Progenitor cell of endocrine pancreas (in vitro differentiated cells): ENCODE measurements at regions not wholly inside any gene's neighbourhood (a gene's known extent, or its start where the extent isn't known, plus 50 kb on each side); places are given as distances from the start of the nearest gene placed in this dataset.

Experiments used
- DNase-seq: peaks from one replicate; pipeline ENCODE4 v3.0.0; 2021; ENCODE audit warnings: low spot score; ENCODE audit not compliant: unreplicated experiment
- H3K27ac Mint-ChIP-seq: 2 replicates; pipeline ENCODE4 v1.8.0; 2021; ENCODE audit warnings: mild to moderate bottlenecking, moderate library complexity, mixed read lengths
- H3K27me3 Mint-ChIP-seq: 2 replicates; pipeline ENCODE4 v1.8.0; 2021; ENCODE audit warnings: mixed read lengths
- H3K36me3 Mint-ChIP-seq: 2 replicates; pipeline ENCODE4 v1.8.0; 2022; ENCODE audit warnings: mixed read lengths; ENCODE audit not compliant: insufficient read depth
- H3K4me1 Mint-ChIP-seq: 2 replicates; pipeline ENCODE4 v1.8.0; 2021; ENCODE audit warnings: low read depth, mixed read lengths
- H3K4me3 Mint-ChIP-seq: 2 replicates; pipeline ENCODE4 v1.8.0; 2021; ENCODE audit warnings: low read depth, mild to moderate bottlenecking, moderate library complexity, mixed read lengths
- H3K9me3 Mint-ChIP-seq: 2 replicates; pipeline ENCODE4 v1.8.0; 2021; ENCODE audit warnings: low read depth, mixed read lengths
- CTCF ChIP-seq: fragments of 200-600 bp; sonication (generic); IDR thresholded peaks from one replicate; pipeline ENCODE4 v1.5.0; 2021; ENCODE audit warnings: antibody characterized with exemption, mild to moderate bottlenecking; ENCODE audit not compliant: unreplicated experiment

- Mint-ChIP-seq H3K27me3 (no peaks in the 10 kb centered on the region), H3K4me3 (no peak overlapping the region), H3K27ac (no peak overlapping the region), H3K4me1 (no peaks in the 10 kb centered on the region), H3K36me3 (no peaks in the 10 kb centered on the region), H3K9me3 (no peaks in the 10 kb centered on the region)
- DNase-seq, result no peak
- no peak for TF ChIP-seq CTCF
Observed at GRCh38 chr4:138078253-138078652, 163.9 kb downstream of the SLC7A11 start.

- Mint-ChIP-seq H3K27me3 (no peaks in the 10 kb centered on the region), H3K27ac (no peak overlapping the region), H3K4me1 (no peaks in the 10 kb centered on the region), H3K9me3 (no peaks in the 10 kb centered on the region), H3K36me3 (no peaks in the 10 kb centered on the region), H3K4me3 (no peak overlapping the region)
- TF ChIP-seq CTCF, result no peak
- no peak for DNase-seq
Observed at GRCh38 chr4:138076561-138076960, 165.6 kb downstream of the SLC7A11 start.

GRCh38 chr4:138070816-138071215 is 171.3 kb downstream of the SLC7A11 start:
- no peak for TF ChIP-seq CTCF
- Mint-ChIP-seq H3K4me1 (peaks cover 4% of the 10 kb centered on the region), H3K27ac (no peak overlapping the region), H3K27me3 (no peaks in the 10 kb centered on the region), H3K36me3 (no peaks in the 10 kb centered on the region), H3K4me3 (no peak overlapping the region), H3K9me3 (peaks cover 13% of the 10 kb centered on the region)
- DNase-seq, result no peak

GRCh38 chr4:138063581-138063980 is 178.6 kb downstream of the SLC7A11 start:
- Mint-ChIP-seq H3K27ac (no peak overlapping the region), H3K4me3 (no peak overlapping the region), H3K36me3 (no peaks in the 10 kb centered on the region), H3K9me3 (peaks cover 10% of the 10 kb centered on the region), H3K4me1 (no peaks in the 10 kb centered on the region), H3K27me3 (no peaks in the 10 kb centered on the region)
- no peak for DNase-seq
- TF ChIP-seq CTCF, result no peak

- Mint-ChIP-seq H3K36me3 (no peaks in the 10 kb centered on the region), H3K4me1 (no peaks in the 10 kb centered on the region), H3K9me3 (peaks cover 10% of the 10 kb centered on the region), H3K4me3 (no peak overlapping the region), H3K27ac (no peak overlapping the region), H3K27me3 (no peaks in the 10 kb centered on the region)
- TF ChIP-seq CTCF, result no peak
- no peak for DNase-seq
Observed at GRCh38 chr4:138062929-138063328, 179.2 kb downstream of the SLC7A11 start.
